ENCODE measurements at regions not wholly inside any gene's neighbourhood (a gene's known extent, or its start where the extent isn't known, plus 50 kb on each side); places are given as distances from the start of the nearest gene placed in this dataset.

DNA sequence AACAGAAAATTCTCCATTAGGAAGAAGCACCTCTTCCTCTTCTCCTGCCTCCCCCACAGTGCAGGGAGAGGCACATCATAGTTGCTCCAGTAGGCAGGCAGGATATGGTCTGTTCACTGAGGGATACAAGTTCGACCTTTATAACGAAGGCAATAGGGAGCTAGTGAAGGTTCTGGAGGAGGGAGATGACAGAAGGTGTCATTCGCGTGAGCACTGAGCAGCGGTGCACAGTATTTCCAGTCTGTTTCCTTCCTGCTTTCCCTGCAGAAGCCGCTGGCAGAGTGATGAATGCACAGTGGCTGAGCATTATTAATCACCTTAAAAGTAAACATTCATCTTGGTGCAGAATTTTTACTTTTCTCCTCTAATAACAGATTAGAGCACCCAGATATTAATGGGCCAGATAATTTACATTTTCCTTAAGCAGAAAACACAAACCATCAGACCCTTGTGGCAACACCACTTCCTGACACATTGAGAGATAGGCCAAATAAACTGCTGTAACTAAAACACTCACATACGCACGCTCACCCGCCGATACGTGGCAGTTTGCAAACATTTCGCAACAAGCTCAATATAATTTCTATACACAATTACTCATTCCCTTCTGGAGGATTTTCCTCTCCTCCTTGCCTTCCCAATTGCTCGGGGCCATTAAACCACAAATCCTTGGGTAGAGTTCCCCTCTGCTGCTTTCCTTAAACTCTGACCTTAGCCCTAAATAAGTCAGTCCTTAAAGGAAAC, 69.5 kb downstream of the AIPL1 start:
- TF ChIP-seq POLR2A (IDR thresholded peaks at IDR 0.05) (no peak), POLR2AphosphoS5 (IDR thresholded peaks at IDR 0.05) (no peak)
- TF ChIP-seq, protein P1, sequence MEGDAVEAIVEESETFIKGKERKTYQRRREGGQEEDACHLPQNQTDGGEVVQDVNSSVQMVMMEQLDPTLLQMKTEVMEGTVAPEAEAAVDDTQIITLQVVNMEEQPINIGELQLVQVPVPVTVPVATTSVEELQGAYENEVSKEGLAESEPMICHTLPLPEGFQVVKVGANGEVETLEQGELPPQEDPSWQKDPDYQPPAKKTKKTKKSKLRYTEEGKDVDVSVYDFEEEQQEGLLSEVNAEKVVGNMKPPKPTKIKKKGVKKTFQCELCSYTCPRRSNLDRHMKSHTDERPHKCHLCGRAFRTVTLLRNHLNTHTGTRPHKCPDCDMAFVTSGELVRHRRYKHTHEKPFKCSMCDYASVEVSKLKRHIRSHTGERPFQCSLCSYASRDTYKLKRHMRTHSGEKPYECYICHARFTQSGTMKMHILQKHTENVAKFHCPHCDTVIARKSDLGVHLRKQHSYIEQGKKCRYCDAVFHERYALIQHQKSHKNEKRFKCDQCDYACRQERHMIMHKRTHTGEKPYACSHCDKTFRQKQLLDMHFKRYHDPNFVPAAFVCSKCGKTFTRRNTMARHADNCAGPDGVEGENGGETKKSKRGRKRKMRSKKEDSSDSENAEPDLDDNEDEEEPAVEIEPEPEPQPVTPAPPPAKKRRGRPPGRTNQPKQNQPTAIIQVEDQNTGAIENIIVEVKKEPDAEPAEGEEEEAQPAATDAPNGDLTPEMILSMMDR (IDR thresholded peaks at IDR 0.05) = no peak

Measured in stomach (tissue), 4 donors.